Endothelial cell of umbilical vein (primary cell): ENCODE measurements at regions not wholly inside any gene's neighbourhood (a gene's known extent, or its start where the extent isn't known, plus 50 kb on each side); places are given as distances from the start of the nearest gene placed in this dataset.

Source experiments
- BruUV-seq: library from RNA; stranded (reverse); fragments of 400-500 nt; replicated peaks from 2 replicates; lab custom pipeline; 2021; lab: Mats Ljungman, UMichigan
- CTCF ChIA-PET: fragments of 300-600, 350-600 bp; sonication (Branson Sonifier 250); formaldehyde crosslinking; loops from one replicate; lab custom pipeline; 2021; ENCODE audit warnings: antibody characterized with exemption, inconsistent platforms; lab: Charles Lee
- POLR2A ChIA-PET: fragments of 300-600, 350-600 bp; sonication (Branson Sonifier 250); formaldehyde crosslinking; loops from one replicate; lab custom pipeline; 2021; ENCODE audit warnings: antibody characterized with exemption, inconsistent platforms; lab: Charles Lee
- DNase-seq: peaks from one replicate; pipeline ENCODE4 v3.0.0-alpha.2; 2011; ENCODE audit warnings: low read depth, low spot score
- FAIRE-seq: peaks from 2 replicates; lab custom pipeline; 2011; peaks lifted over from hg19 to GRCh38; lab: Jason Lieb, UNC
- H2AFZ ChIP-seq: 2 replicates; pipeline ENCODE4 v1.6.0; 2012; ENCODE audit warnings: low read depth, low read length, control low read depth, inconsistent platforms
- H3K27ac ChIP-seq: 2 replicates; pipeline ENCODE4 v1.5.1; 2011; ENCODE audit warnings: low read depth, mild to moderate bottlenecking, control low read depth, low read length, moderate library complexity; ENCODE audit not compliant: insufficient read depth
- H3K27me3 ChIP-seq, 2 experiments: 2 replicates each; pipeline versions ENCODE4 v1.6.0 to v1.6.1; 2011; ENCODE audit warnings: low read length in 2 of 2, mixed read lengths in 1 of 2; ENCODE audit not compliant: control insufficient read depth in 2 of 2, insufficient read depth in 2 of 2
- H3K36me3 ChIP-seq, 2 experiments: 2 replicates in 1 of 2; 3 replicates in 1 of 2; pipeline ENCODE4 v1.5.1; 2011; ENCODE audit warnings: low read length in 2 of 2, mild to moderate bottlenecking in 1 of 2, moderate library complexity in 1 of 2; ENCODE audit not compliant: control insufficient read depth in 2 of 2, insufficient read depth in 2 of 2; ENCODE audit errors: extremely low read depth in 1 of 2
- H3K4me1 ChIP-seq: 3 replicates; pipeline ENCODE4 v1.5.1; 2011; ENCODE audit warnings: mild to moderate bottlenecking, low read length; ENCODE audit not compliant: control insufficient read depth, insufficient read depth; ENCODE audit errors: extremely low read depth
- H3K4me2 ChIP-seq: 2 replicates; pipeline ENCODE4 v1.6.1; 2011; ENCODE audit warnings: low read length, control low read depth, mixed read lengths; ENCODE audit not compliant: insufficient read depth
- H3K4me3 ChIP-seq, 3 experiments: fragments of 200-600 bp in 1 of 3; sonication (generic), shearing (Covaris generic) in 1 of 3; replicated peaks in 1 of 3; 2 replicates each; pipeline ENCODE4 v1.5.1; 2011 to 2016; ENCODE audit warnings: control low read depth in 3 of 3, low read length in 3 of 3, mild to moderate bottlenecking in 2 of 3, inconsistent platforms in 1 of 3, low read depth in 1 of 3, moderate library complexity in 1 of 3; ENCODE audit not compliant: insufficient read depth in 1 of 3
- H3K79me2 ChIP-seq: 2 replicates; pipeline ENCODE4 v1.6.0; 2012; ENCODE audit warnings: low read length, inconsistent platforms; ENCODE audit not compliant: control insufficient read depth, insufficient read depth
- H3K9ac ChIP-seq: replicated peaks from 2 replicates; pipeline ENCODE3; 2011; ENCODE audit warnings: low read length, control low read depth; ENCODE audit not compliant: insufficient read depth; ENCODE audit errors: extremely low read depth
- H3K9me1 ChIP-seq: replicated peaks from 3 replicates; pipeline ENCODE4 v1.6.0; 2011; ENCODE audit warnings: mild to moderate bottlenecking, low read length; ENCODE audit not compliant: control insufficient read depth, insufficient read depth; ENCODE audit errors: extremely low read depth
- H3K9me3 ChIP-seq: replicated peaks from 2 replicates; pipeline ENCODE4 v1.5.1; 2012; ENCODE audit warnings: low read length, inconsistent platforms; ENCODE audit not compliant: control insufficient read depth, insufficient read depth
- H4K20me1 ChIP-seq: replicated peaks from 2 replicates; pipeline ENCODE3; 2011; ENCODE audit warnings: mild to moderate bottlenecking, low read length; ENCODE audit not compliant: control insufficient read depth, insufficient read depth; ENCODE audit errors: extremely low read depth
- FOS ChIP-seq: IDR thresholded peaks from 2 replicates; pipeline ENCODE4 v1.6.1; 2011; ENCODE audit warnings: mild to moderate bottlenecking, low read length, moderate library complexity, borderline replicate concordance; ENCODE audit not compliant: insufficient read depth
- POLR2AphosphoS5 ChIP-seq: IDR thresholded peaks from 2 replicates; pipeline ENCODE4 v1.6.1; 2012; ENCODE audit warnings: low read depth, mild to moderate bottlenecking, control low read depth, low read length, moderate library complexity; ENCODE audit not compliant: insufficient read depth
- dilution Hi-C: fragments of 300-500 bp; cut with MboI; formaldehyde crosslinking; loops from one replicate; pipeline ENCODE4 v1.15.0; 2019; ENCODE audit warnings: low sequenced_read_pairs; ENCODE audit not compliant: extremely low pct_ligation_motif_present
- intact Hi-C: fragments of 100-400 bp; cut with micrococcal nuclease; formaldehyde crosslinking; loops from one replicate; pipeline ENCODE4 v1.10.0; 2022
- TF ChIP-seq, protein P1 (sequence below): IDR thresholded peaks from 2 replicates; pipeline ENCODE4 v1.6.1; 2011; ENCODE audit not compliant: insufficient read depth, insufficient read length
- TF ChIP-seq, protein P2 (sequence below), 2 donors: IDR thresholded peaks; 1 replicate in 1 of 2; 2 replicates in 1 of 2; pipeline ENCODE4 v1.5.1; 2011; ENCODE audit warnings: low read length in 2 of 2, mild to moderate bottlenecking in 2 of 2, moderate library complexity in 2 of 2, control low read depth in 1 of 2, inconsistent platforms in 1 of 2, low read depth in 1 of 2; ENCODE audit not compliant: insufficient read depth in 1 of 2; ENCODE audit errors: extremely low read depth in 1 of 2

DNA sequence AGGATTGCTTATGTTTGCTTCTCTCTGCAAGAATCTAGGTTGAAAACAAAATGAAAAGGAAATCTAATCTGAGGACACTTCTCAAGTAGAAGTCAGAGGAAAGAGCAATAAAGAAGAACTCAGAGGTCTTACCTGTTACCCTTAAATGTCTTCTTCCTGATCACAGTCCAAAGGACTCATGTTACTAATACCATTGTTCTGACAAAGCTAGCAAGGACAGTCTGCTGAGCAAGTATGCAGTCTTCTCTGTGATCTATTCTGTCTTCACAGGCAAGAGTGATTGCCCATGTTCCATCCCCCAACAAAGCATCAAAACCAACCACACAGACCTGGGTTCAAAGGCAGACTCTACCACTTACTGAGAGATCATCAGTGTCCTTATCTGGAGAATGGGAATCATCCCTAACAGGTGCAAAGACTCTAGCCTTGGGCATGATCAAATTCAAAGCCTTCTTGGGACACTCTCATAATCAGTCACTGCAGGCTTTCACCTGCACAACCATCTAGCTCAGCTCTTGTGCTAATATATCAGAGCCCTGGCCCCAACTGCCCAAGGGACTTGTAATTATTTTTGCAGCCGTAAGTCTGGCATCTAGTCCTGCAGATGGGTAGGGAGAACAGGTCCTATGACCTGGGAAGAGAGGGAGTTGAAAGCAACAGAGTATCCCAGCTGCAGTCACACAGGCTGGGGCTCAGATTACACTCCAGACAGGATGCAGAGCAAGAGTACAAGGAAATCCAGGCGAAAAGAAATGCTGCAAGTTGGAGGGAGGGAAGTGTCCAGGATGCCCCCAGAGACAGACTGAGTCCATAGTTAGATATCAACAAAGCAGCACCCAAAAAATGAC lies 97.9 kb upstream of the NUDT4 start:
- Histone ChIP-seq H3K4me3 (no peak overlapping the region), H3K79me2 (no peaks in the 10 kb centered on the region), H3K36me3 (no peaks in the 10 kb centered on the region), H3K9me3 (no peaks in the 10 kb centered on the region), H2AFZ (no peak overlapping the region), H3K4me2 (no peak overlapping the region), H3K9me1 (no peaks in the 10 kb centered on the region), H4K20me1 (no peaks in the 10 kb centered on the region), H3K27me3 (no peaks in the 10 kb centered on the region), H3K27ac (no peak overlapping the region), H3K4me1 (no peaks in the 10 kb centered on the region), H3K9ac (no peak overlapping the region)
- CTCF ChIA-PET = interaction anchor here (1.2 kb wide), 1 partner anchor 293 kb away, joined by 3 read pairs; no protein-coding TSS in a partner anchor
- dilution Hi-C loops (no loop called here), intact Hi-C loops (loop anchor here (5.0 kb wide), 1 partner anchor 187 kb away; no protein-coding TSS in a partner anchor)
- POLR2A ChIA-PET = no interaction called here
- no TSS peak for BruUV-seq
- FAIRE-seq = peak; percentile 67
- DNase-seq = peak; percentile 88
- TF ChIP-seq, protein P1, sequence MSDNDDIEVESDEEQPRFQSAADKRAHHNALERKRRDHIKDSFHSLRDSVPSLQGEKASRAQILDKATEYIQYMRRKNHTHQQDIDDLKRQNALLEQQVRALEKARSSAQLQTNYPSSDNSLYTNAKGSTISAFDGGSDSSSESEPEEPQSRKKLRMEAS = no peak
- no peak for TF ChIP-seq POLR2AphosphoS5
- TF ChIP-seq, protein P2, sequence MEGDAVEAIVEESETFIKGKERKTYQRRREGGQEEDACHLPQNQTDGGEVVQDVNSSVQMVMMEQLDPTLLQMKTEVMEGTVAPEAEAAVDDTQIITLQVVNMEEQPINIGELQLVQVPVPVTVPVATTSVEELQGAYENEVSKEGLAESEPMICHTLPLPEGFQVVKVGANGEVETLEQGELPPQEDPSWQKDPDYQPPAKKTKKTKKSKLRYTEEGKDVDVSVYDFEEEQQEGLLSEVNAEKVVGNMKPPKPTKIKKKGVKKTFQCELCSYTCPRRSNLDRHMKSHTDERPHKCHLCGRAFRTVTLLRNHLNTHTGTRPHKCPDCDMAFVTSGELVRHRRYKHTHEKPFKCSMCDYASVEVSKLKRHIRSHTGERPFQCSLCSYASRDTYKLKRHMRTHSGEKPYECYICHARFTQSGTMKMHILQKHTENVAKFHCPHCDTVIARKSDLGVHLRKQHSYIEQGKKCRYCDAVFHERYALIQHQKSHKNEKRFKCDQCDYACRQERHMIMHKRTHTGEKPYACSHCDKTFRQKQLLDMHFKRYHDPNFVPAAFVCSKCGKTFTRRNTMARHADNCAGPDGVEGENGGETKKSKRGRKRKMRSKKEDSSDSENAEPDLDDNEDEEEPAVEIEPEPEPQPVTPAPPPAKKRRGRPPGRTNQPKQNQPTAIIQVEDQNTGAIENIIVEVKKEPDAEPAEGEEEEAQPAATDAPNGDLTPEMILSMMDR (IDR thresholded peaks at IDR 0.05; ENCODE audit: extremely low read depth in 1 of 2, insufficient read depth in 1 of 2, low read depth in 1 of 2, low read length in 2 of 2) = no peak
- TF ChIP-seq FOS = no peak
